ENCODE measurements at regions not wholly inside any gene's neighbourhood (a gene's known extent, or its start where the extent isn't known, plus 50 kb on each side); places are given as distances from the start of the nearest gene placed in this dataset.

- Mint-ChIP-seq H3K9me3 (peaks cover 0 to 6% (median 2%) of the 10 kb centered on the region in 7 donors), H3K27me3 (peaks cover 31% of the 10 kb centered on the region), H3K27ac (no peak overlapping the region), H3K36me3 (no peaks in the 10 kb centered on the region), H3K4me3 (no peak overlapping the region), H3K4me1 (no peaks in the 10 kb centered on the region)
- H3K27me3 ChIP-seq (ENCODE audit: control insufficient read depth, insufficient read depth, low read length), result peaks cover 14% of the 10 kb centered on the region
- no peaks in the 10 kb centered on the region for H3K9me3 ChIP-seq (ENCODE audit: control insufficient read depth in 2 of 2, low read length in 2 of 2)
- no peak overlapping the region for H3K4me3 ChIP-seq (ENCODE audit: low read depth, low read length)
- DNase-seq, result no peak
- H3K36me3 ChIP-seq (ENCODE audit: control insufficient read depth, insufficient read depth, low read length), result no peaks in the 10 kb centered on the region
- no peaks in the 10 kb centered on the region for H3K4me1 ChIP-seq (ENCODE audit: control insufficient read depth, insufficient read depth, low read length, poor library complexity, severe bottlenecking)
- no peak overlapping the region for H3K27ac ChIP-seq (ENCODE audit: insufficient read depth, low read length, poor library complexity, severe bottlenecking)
- ATAC-seq (ENCODE audit: low read depth in 2 of 2), result no peak
Observed at GRCh38 chr13:60343978-60344377, 53.0 kb upstream of the TDRD3 start.

DNA sequence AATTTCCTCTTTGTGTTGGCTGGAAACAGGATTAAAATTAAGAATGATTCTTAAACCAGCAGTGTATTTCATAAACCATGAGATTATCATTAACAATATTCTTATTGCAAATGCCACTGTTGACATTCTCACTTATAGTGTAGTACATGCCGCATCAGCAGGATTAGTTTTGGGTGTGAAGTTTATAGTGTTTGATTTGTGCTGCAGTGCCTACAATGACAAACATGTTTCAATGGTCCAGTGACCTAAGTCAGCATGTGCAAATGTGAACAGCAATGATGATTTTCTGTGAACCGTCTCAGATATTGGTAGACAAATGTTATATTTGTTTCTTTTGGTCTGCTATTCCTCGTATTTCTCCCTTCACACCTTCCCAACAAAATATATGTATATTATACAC, 49.8 kb upstream of the TDRD3 start:
- peaks cover 13% of the 10 kb centered on the region for H3K27me3 ChIP-seq (ENCODE audit: control insufficient read depth, insufficient read depth, low read length)
- Mint-ChIP-seq H3K27me3 (peaks cover 24% of the 10 kb centered on the region), H3K4me3 (no peak overlapping the region), H3K9me3 (peaks cover 0 to 5% (median 0%) of the 10 kb centered on the region in 7 donors), H3K4me1 (no peaks in the 10 kb centered on the region), H3K36me3 (no peaks in the 10 kb centered on the region), H3K27ac (no peak overlapping the region)
- H3K36me3 ChIP-seq (ENCODE audit: control insufficient read depth, insufficient read depth, low read length), result no peaks in the 10 kb centered on the region
- no peak overlapping the region for H3K4me3 ChIP-seq (ENCODE audit: low read depth, low read length)
- ATAC-seq (ENCODE audit: low read depth in 2 of 2) (no peak), DNase-seq (no peak)
- H3K4me1 ChIP-seq (ENCODE audit: control insufficient read depth, insufficient read depth, low read length, poor library complexity, severe bottlenecking), result no peaks in the 10 kb centered on the region
- no peaks in the 10 kb centered on the region for H3K9me3 ChIP-seq (ENCODE audit: control insufficient read depth in 2 of 2, low read length in 2 of 2)
- H3K27ac ChIP-seq (ENCODE audit: insufficient read depth, low read length, poor library complexity, severe bottlenecking), result no peak overlapping the region
